H1 (cell line): ENCODE measurements at regions not wholly inside any gene's neighbourhood (a gene's known extent, or its start where the extent isn't known, plus 50 kb on each side); places are given as distances from the start of the nearest gene placed in this dataset.

ENCODE experiments used
- CBX8 ChIP-seq: fragments of 300-800, 300-1000 bp; sonication (generic); IDR thresholded peaks from 2 replicates; pipeline ENCODE4 v1.7.1; 2016; ENCODE audit warnings: low read depth, low read length, borderline replicate concordance
- CREB1 ChIP-seq: IDR thresholded peaks from 2 replicates; pipeline ENCODE4 v1.6.1; 2012; ENCODE audit warnings: inconsistent platforms
- CTCF ChIP-seq, 3 experiments: IDR thresholded peaks; 1 replicate in 2 of 3; 2 replicates in 1 of 3; pipeline versions ENCODE4 v1.5.1 to v1.6.1; 2011; ENCODE audit warnings: low read length in 3 of 3, mild to moderate bottlenecking in 3 of 3, inconsistent platforms in 2 of 3, low read depth in 1 of 3, moderate library complexity in 1 of 3; ENCODE audit not compliant: insufficient read depth in 1 of 3; ENCODE audit errors: control extremely low read depth in 1 of 3
- FOSL1 ChIP-seq: IDR thresholded peaks from 2 replicates; pipeline ENCODE4 v1.6.1; 2011; ENCODE audit warnings: mild to moderate bottlenecking, low read depth, low read length, moderate library complexity; ENCODE audit not compliant: insufficient read depth
- MAX ChIP-seq: IDR thresholded peaks from 2 replicates; pipeline ENCODE4 v1.6.1; 2012; ENCODE audit warnings: inconsistent platforms
- POLR2A ChIP-seq, 2 experiments: IDR thresholded peaks; 1 replicate in 1 of 2; 2 replicates in 1 of 2; pipeline ENCODE4 v1.6.1; 2011; ENCODE audit warnings: low read depth in 2 of 2, low read length in 2 of 2, mild to moderate bottlenecking in 2 of 2; ENCODE audit errors: control extremely low read depth in 1 of 2
- USF2 ChIP-seq: IDR thresholded peaks from 2 replicates; pipeline ENCODE4 v1.6.1; 2011; ENCODE audit warnings: low read length, improper control_type of control experiment

GRCh38 chrX:40474645-40475044 lies 106.1 kb upstream of the ATP6AP2 start:
- TF ChIP-seq MAX (no peak), FOSL1 (no peak), CBX8 (no peak), POLR2A (IDR thresholded peaks at IDR 0.05; ENCODE audit: control extremely low read depth in 1 of 2, low read depth in 2 of 2, low read length in 2 of 2) (no peak), CTCF (IDR thresholded peaks at IDR 0.05; ENCODE audit: control extremely low read depth in 1 of 3, insufficient read depth in 1 of 3, low read depth in 1 of 3, low read length in 3 of 3) (no peak), CREB1 (no peak), USF2 (no peak)
